ENCODE measurements at regions not wholly inside any gene's neighbourhood (a gene's known extent, or its start where the extent isn't known, plus 50 kb on each side); places are given as distances from the start of the nearest gene placed in this dataset.

- Histone ChIP-seq H3K27me3 (ENCODE audit: control insufficient read depth, insufficient read depth, low read length) (no peaks in the 10 kb centered on the region), H3K36me3 (ENCODE audit: control insufficient read depth, insufficient read depth, low read length) (no peaks in the 10 kb centered on the region), H3K4me3 (ENCODE audit: low read depth, low read length) (no peak overlapping the region)
- DNase-seq (ENCODE audit: low read depth), result peak; percentile 99
- peak; percentile 92 for FAIRE-seq
- TF ChIP-seq CTCF (IDR thresholded peaks at IDR 0.05; ENCODE audit: insufficient read depth, low read length, severe bottlenecking), result no peak
These were observed 169.8 kb upstream of the ROBO1 start for GRCh38 chr3:79937567-79937966.

GRCh38 chr3:79930196-79930595 lies 162.4 kb upstream of the ROBO1 start:
- DNase-seq (ENCODE audit: low read depth) (no peak), FAIRE-seq (no peak)
- TF ChIP-seq CTCF (IDR thresholded peaks at IDR 0.05; ENCODE audit: insufficient read depth, low read length, severe bottlenecking), result no peak
- Histone ChIP-seq H3K36me3 (ENCODE audit: control insufficient read depth, insufficient read depth, low read length) (no peaks in the 10 kb centered on the region), H3K4me3 (ENCODE audit: low read depth, low read length) (no peak overlapping the region), H3K27me3 (ENCODE audit: control insufficient read depth, insufficient read depth, low read length) (no peaks in the 10 kb centered on the region)

- DNase-seq (ENCODE audit: low read depth) (no peak), FAIRE-seq (no peak)
- H3K36me3 ChIP-seq (ENCODE audit: control insufficient read depth, insufficient read depth, low read length), result no peaks in the 10 kb centered on the region
- no peaks in the 10 kb centered on the region for H3K27me3 ChIP-seq (ENCODE audit: control insufficient read depth, insufficient read depth, low read length)
- no peak for TF ChIP-seq CTCF (IDR thresholded peaks at IDR 0.05; ENCODE audit: insufficient read depth, low read length, severe bottlenecking)
- no peak overlapping the region for H3K4me3 ChIP-seq (ENCODE audit: low read depth, low read length)
These were observed 161.1 kb upstream of the ROBO1 start for GRCh38 chr3:79928687-79929408.

- DNase-seq (ENCODE audit: low read depth) (no peak), FAIRE-seq (no peak)
- no peaks in the 10 kb centered on the region for H3K36me3 ChIP-seq (ENCODE audit: control insufficient read depth, insufficient read depth, low read length)
- no peaks in the 10 kb centered on the region for H3K27me3 ChIP-seq (ENCODE audit: control insufficient read depth, insufficient read depth, low read length)
- H3K4me3 ChIP-seq (ENCODE audit: low read depth, low read length), result no peak overlapping the region
- TF ChIP-seq CTCF (IDR thresholded peaks at IDR 0.05; ENCODE audit: insufficient read depth, low read length, severe bottlenecking), result no peak
These were observed 158.7 kb upstream of the ROBO1 start for GRCh38 chr3:79926522-79926921.

- Histone ChIP-seq H3K4me3 (ENCODE audit: low read depth, low read length) (no peak overlapping the region), H3K27me3 (ENCODE audit: control insufficient read depth, insufficient read depth, low read length) (no peaks in the 10 kb centered on the region), H3K36me3 (ENCODE audit: control insufficient read depth, insufficient read depth, low read length) (no peaks in the 10 kb centered on the region)
- TF ChIP-seq CTCF (IDR thresholded peaks at IDR 0.05; ENCODE audit: insufficient read depth, low read length, severe bottlenecking), result no peak
- FAIRE-seq (no peak), DNase-seq (ENCODE audit: low read depth) (no peak)
These were observed 154.8 kb upstream of the ROBO1 start for GRCh38 chr3:79922633-79923032.

GRCh38 chr3:79917561-79917960 lies 149.8 kb upstream of the ROBO1 start:
- Histone ChIP-seq H3K4me3 (ENCODE audit: low read depth, low read length) (no peak overlapping the region), H3K36me3 (ENCODE audit: control insufficient read depth, insufficient read depth, low read length) (no peaks in the 10 kb centered on the region), H3K27me3 (ENCODE audit: control insufficient read depth, insufficient read depth, low read length) (no peaks in the 10 kb centered on the region)
- no peak for FAIRE-seq
- TF ChIP-seq CTCF (IDR thresholded peaks at IDR 0.05; ENCODE audit: insufficient read depth, low read length, severe bottlenecking), result no peak
- no peak for DNase-seq (ENCODE audit: low read depth)

Measured in bronchial epithelial cell (primary cell).